HUES64 (cell line): ENCODE measurements at regions not wholly inside any gene's neighbourhood (a gene's known extent, or its start where the extent isn't known, plus 50 kb on each side); places are given as distances from the start of the nearest gene placed in this dataset.

ENCODE experiments used
- H3K27ac ChIP-seq: 2 replicates; pipeline ENCODE4 v1.7.0; 2013; ENCODE audit warnings: low read depth, low read length, inconsistent platforms
- H3K27me3 ChIP-seq: 2 replicates; pipeline ENCODE4 v1.6.1; 2013; ENCODE audit warnings: mild to moderate bottlenecking, low read length; ENCODE audit not compliant: insufficient read depth
- H3K36me3 ChIP-seq: 2 replicates; pipeline ENCODE4 v1.6.1; 2013; ENCODE audit warnings: mild to moderate bottlenecking, low read length; ENCODE audit not compliant: insufficient read depth
- H3K4me1 ChIP-seq: 2 replicates; pipeline ENCODE4 v1.6.1; 2013; ENCODE audit warnings: mild to moderate bottlenecking, low read length, moderate library complexity; ENCODE audit not compliant: insufficient read depth
- H3K4me3 ChIP-seq: 2 replicates; pipeline ENCODE4 v1.5.1; 2013; ENCODE audit warnings: mild to moderate bottlenecking, low read length, moderate library complexity
- H3K9ac ChIP-seq: 2 replicates; pipeline ENCODE4 v1.6.1; 2013; ENCODE audit warnings: mild to moderate bottlenecking, low read depth, low read length
- H3K9me3 ChIP-seq: 2 replicates; pipeline ENCODE4 v1.6.1; 2013; ENCODE audit warnings: low read depth, low read length; ENCODE audit not compliant: insufficient read depth
- WGBS: fragments of 150-250, 120-280 bp; methylation state at CpG from one replicate; pipeline ENCODE4 v1.1.7; 2013; ENCODE audit warnings: missing lambda C conversion rate; 5-methylcytosine and 5-hydroxymethylcytosine counted together

- Histone ChIP-seq H3K36me3 (no peaks in the 10 kb centered on the region), H3K27me3 (no peaks in the 10 kb centered on the region), H3K4me1 (no peaks in the 10 kb centered on the region), H3K9ac (no peak overlapping the region), H3K4me3 (no peak overlapping the region), H3K27ac (no peak overlapping the region), H3K9me3 (no peaks in the 10 kb centered on the region)
- WGBS, result 94% methylated on average over 8 of the region's 8 CpGs
Observed at GRCh38 chr10:42984035-42984610, 92.7 kb upstream of the RET start.

DNA sequence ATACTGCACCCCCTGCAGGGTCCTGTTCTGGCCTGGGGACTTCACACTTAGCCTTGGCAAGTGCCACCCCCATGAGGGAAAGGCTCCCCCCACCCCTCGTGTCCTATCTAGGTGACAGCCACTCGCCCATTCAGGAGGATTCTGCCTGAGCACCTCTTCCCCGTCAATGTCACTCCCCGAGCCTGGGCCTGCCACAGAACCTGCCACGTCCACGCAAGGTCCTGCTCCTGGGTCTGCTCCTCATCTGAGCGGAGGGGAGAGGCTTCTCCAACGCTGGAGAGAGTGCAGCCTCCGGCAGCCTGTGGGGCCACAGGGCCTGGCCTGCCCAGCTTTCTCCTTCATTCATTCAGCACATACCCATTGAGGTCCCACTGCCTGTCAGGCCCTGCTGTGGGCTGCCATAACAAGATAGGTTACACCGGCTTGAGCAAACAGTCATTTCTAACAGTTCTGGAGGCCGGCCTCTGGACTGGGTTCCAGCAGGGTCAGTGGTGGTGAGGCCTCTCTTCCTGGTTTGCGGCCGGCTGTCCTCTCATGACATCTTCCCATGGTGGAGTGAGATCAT is 92.0 kb upstream of the RET start:
- WGBS, result 97% methylated on average over 13 of the region's 13 CpGs
- Histone ChIP-seq H3K36me3 (no peaks in the 10 kb centered on the region), H3K27ac (no peak overlapping the region), H3K4me3 (no peak overlapping the region), H3K9me3 (no peaks in the 10 kb centered on the region), H3K27me3 (no peaks in the 10 kb centered on the region), H3K9ac (no peak overlapping the region), H3K4me1 (no peaks in the 10 kb centered on the region)

GRCh38 chr10:42985436-42986316 is 91.2 kb upstream of the RET start:
- no peaks in the 10 kb centered on the region for H3K4me1 ChIP-seq
- WGBS, result 89% methylated on average over 11 of the region's 11 CpGs
- H3K4me3 ChIP-seq, result no peak overlapping the region
- H3K9ac ChIP-seq, result no peak overlapping the region
- H3K27ac ChIP-seq, result no peak overlapping the region
- no peaks in the 10 kb centered on the region for H3K27me3 ChIP-seq
- H3K36me3 ChIP-seq, result no peaks in the 10 kb centered on the region
- no peaks in the 10 kb centered on the region for H3K9me3 ChIP-seq

- no peak overlapping the region for H3K4me3 ChIP-seq
- H3K9ac ChIP-seq, result no peak overlapping the region
- H3K27ac ChIP-seq, result no peak overlapping the region
- 82% methylated on average over 4 of the region's 4 CpGs for WGBS
- no peaks in the 10 kb centered on the region for H3K27me3 ChIP-seq
- no peaks in the 10 kb centered on the region for H3K36me3 ChIP-seq
- no peaks in the 10 kb centered on the region for H3K9me3 ChIP-seq
- H3K4me1 ChIP-seq, result no peaks in the 10 kb centered on the region
Observed at GRCh38 chr10:42986633-42987032, 90.2 kb upstream of the RET start.

DNA sequence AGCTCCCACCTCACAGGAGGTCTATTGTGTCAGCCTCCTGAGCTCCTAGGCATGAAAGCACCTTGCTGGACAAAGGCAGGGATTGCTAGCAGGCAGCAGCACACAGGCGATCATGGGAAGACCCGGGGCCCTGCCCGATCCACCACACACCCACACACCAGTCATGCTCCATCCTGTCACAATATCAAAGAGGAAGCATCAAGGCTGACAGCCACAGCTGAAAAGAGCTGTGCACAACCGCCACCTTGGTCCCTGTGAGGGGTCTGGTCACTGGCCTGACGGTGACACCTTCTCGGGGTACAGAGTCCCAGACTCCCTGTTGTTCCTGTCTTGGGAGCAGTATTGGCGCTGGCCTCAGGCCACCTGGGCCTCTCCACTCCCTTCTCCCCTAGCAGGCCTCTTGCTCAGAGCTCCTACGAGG is 89.7 kb upstream of the RET start:
- no peak overlapping the region for H3K4me3 ChIP-seq
- H3K36me3 ChIP-seq, result no peaks in the 10 kb centered on the region
- no peaks in the 10 kb centered on the region for H3K27me3 ChIP-seq
- no peaks in the 10 kb centered on the region for H3K9me3 ChIP-seq
- no peak overlapping the region for H3K9ac ChIP-seq
- H3K4me1 ChIP-seq, result no peaks in the 10 kb centered on the region
- 87% methylated on average over 8 of the region's 8 CpGs for WGBS
- H3K27ac ChIP-seq, result no peak overlapping the region

- H3K4me1 ChIP-seq, result no peaks in the 10 kb centered on the region
- H3K9me3 ChIP-seq, result no peaks in the 10 kb centered on the region
- H3K4me3 ChIP-seq, result no peak overlapping the region
- WGBS, result 94% methylated on average over 7 of the region's 7 CpGs
- no peaks in the 10 kb centered on the region for H3K36me3 ChIP-seq
- no peaks in the 10 kb centered on the region for H3K27me3 ChIP-seq
- H3K9ac ChIP-seq, result no peak overlapping the region
- no peak overlapping the region for H3K27ac ChIP-seq
Observed at GRCh38 chr10:42987575-42987974, 89.3 kb upstream of the RET start.

DNA sequence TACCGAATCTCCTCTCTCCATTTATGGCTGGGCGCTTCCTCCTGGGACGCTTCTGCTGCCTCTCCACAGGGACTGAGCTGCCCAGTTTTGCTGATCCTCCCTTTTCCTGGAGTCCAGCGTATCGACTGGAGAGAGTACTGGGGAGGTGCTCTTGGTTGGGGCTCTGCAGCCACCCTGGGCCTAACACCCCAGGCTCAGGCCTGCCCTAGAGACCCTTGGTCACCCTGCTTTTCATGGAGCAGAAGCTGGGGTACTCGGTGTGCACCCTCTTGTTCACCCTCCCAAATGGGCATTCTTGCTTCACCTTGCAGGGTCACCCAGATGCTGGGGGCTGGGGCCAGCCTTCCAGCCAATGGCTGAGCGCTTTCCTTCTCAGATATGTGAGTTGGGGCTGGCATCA is 88.8 kb upstream of the RET start:
- no peak overlapping the region for H3K27ac ChIP-seq
- WGBS, result 92% methylated on average over 7 of the region's 7 CpGs
- no peaks in the 10 kb centered on the region for H3K36me3 ChIP-seq
- H3K9ac ChIP-seq, result no peak overlapping the region
- no peaks in the 10 kb centered on the region for H3K9me3 ChIP-seq
- H3K4me3 ChIP-seq, result no peak overlapping the region
- no peaks in the 10 kb centered on the region for H3K27me3 ChIP-seq
- no peaks in the 10 kb centered on the region for H3K4me1 ChIP-seq

DNA sequence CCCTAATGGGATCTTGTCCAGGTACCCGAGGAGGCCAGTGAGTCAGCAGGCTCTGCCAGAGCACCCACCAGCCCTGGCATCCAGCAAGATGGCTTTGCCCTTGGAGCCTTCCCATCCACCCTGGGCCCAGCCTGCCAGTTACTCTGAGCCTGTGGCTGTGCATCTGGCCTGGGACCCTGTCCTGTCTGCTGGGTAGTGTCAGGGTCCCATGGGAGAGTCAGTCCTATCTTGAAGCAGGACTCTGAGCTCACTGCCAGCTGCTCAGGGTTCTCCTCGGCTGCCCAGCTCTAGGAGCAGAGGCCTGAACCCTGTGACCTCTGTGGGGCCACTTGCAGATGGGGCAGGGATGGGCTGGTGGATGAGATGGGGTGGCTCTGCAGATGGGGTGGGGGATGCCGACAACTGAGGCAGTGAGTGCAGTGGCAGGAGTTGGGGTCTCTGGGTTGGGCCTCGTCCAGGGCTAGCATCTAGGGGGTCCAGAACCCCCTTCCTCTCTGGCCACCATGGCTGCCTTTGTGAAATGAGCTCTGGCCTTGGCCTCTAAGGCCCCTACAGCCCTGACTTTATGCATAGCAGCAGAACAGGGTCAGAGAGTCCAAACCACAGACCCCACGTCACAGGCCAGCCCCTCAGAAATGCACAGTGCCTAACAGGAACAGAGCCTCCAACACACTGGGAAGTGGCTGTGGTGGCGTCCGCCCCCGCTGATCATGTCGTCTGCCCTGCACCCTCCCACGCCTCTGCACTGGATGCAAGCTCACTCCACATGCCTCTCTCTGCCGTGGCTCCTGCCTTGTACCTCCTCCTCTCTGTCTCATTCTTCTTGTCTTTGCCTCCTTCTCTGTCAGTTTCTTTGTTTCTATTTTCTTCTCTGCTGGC is 88.1 kb upstream of the RET start:
- no peaks in the 10 kb centered on the region for H3K4me1 ChIP-seq
- WGBS, result 86% methylated on average over 11 of the region's 11 CpGs
- no peak overlapping the region for H3K4me3 ChIP-seq
- no peaks in the 10 kb centered on the region for H3K36me3 ChIP-seq
- no peaks in the 10 kb centered on the region for H3K27me3 ChIP-seq
- H3K9ac ChIP-seq, result no peak overlapping the region
- no peak overlapping the region for H3K27ac ChIP-seq
- H3K9me3 ChIP-seq, result no peaks in the 10 kb centered on the region

GRCh38 chr10:42989481-42989921 is 87.4 kb upstream of the RET start:
- Histone ChIP-seq H3K9me3 (no peaks in the 10 kb centered on the region), H3K9ac (no peak overlapping the region), H3K27me3 (no peaks in the 10 kb centered on the region), H3K36me3 (no peaks in the 10 kb centered on the region), H3K4me1 (no peaks in the 10 kb centered on the region), H3K4me3 (no peak overlapping the region), H3K27ac (no peak overlapping the region)
- WGBS, result 71% methylated on average over 1 of the region's 2 CpGs

- no peaks in the 10 kb centered on the region for H3K36me3 ChIP-seq
- H3K27ac ChIP-seq, result no peak overlapping the region
- H3K4me3 ChIP-seq, result no peak overlapping the region
- H3K9ac ChIP-seq, result no peak overlapping the region
- WGBS, result 91% methylated on average over 18 of the region's 18 CpGs
- no peaks in the 10 kb centered on the region for H3K4me1 ChIP-seq
- no peaks in the 10 kb centered on the region for H3K27me3 ChIP-seq
- H3K9me3 ChIP-seq, result no peaks in the 10 kb centered on the region
Observed at GRCh38 chr10:42990016-42990720, 86.7 kb upstream of the RET start.
